ENCODE measurements at regions not wholly inside any gene's neighbourhood (a gene's known extent, or its start where the extent isn't known, plus 50 kb on each side); places are given as distances from the start of the nearest gene placed in this dataset.

DNA sequence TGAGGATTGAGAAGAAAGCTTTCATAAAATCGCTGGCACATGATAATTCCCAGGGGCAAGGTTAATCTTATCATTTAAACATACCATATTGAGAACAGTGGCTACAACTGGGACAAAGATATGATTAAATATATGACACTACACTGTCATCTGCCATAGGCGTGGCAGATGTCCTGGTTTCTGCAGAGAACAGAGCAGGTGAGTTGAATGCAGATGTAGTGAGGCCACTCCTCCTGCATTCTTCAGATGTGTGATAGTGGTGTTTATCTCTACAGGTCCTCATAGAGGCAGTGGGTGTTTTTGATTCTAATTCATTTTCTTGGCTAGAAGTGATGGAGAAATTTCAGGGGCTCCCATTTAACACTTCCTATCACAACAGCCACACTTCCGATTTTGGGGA, 237.0 kb upstream of the CDH9 start:
- no peak for DNase-seq

DNA sequence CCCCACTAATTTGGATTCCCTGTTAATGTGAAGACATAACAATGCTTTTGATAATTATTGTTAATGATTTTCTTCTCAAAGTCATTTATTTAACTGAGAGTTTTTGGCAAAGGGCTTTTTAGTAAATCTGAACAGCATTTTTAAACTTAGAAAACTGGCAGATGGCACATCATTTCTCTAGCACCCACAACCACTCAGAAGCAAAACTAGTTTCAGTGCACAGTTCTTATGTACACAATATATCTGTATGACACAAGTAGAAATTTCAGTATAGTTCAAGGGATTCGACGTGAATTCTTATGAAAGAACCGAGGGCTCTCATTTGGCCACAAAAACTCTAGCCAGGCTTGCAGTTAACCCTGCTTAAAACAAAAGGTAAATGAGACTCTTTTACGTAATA, 231.4 kb upstream of the CDH9 start:
- no peak for DNase-seq

DNA sequence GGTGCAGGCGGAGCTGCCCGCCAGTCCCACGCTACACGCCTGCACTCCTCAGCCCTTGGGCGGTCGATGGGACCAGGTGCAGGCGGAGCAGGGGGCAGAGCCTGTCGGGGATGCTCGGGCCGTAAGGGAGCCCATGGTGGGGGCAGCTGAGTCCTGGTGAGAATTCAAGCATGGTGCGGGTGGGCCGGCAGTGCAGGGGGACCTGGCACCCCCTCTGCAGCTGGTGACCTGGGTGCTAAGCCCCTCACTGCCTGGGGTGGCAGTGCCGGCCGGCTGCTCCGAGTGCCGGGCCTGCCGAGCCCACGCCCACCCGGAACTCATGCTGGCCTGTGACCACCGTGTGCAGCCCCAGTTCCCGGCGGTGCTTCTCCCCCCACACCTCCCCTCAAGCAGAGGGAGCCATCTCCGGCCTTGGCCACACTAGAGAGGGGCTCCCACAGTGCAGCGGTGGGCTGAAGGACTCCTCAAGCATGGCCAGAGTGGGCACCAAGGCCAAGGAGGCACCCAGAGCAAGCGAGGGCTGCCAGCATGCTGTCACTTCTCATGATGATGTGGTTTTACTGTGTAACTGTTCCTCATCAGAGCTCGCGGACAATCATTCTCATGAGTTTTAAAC, 228.9 kb upstream of the CDH9 start:
- no peak for DNase-seq

DNA sequence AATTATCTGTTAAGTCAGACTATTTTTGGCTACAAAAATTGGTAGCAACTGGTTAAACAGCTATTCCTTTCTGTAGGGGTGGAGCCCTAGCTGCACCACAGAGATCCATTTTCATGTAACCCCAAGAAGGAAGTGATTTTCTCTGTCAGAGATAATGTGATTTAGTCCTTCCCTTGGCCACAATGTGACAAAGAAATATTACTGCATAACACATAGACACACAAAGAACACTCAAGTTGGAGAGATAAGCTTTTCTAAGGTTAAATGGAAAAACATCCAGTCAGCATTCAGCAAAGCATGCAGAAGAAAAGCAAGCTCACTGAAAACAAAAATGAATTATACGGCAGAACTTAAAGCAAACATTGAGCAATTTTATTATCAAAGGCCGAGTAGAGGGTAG, 227.8 kb upstream of the CDH9 start:
- DNase-seq = no peak

DNA sequence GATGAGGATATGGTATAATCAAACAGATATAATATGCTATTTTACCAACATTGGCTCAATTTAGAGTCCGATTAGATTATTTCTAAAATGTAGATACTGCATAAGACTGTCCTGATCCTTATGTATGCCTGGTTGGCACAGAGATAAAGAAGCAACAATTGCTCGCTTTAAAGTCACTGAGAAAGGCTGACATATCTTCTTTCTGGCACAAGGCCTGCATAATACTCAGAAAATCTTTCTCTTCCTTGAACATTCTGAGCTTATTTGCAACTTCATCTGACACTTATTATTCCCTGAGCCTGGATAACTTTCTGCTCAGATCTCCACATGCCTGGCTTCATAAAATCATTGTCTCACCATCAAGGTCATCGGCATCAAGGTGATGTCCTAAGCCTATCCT, 219.3 kb upstream of the CDH9 start:
- DNase-seq = no peak

DNA sequence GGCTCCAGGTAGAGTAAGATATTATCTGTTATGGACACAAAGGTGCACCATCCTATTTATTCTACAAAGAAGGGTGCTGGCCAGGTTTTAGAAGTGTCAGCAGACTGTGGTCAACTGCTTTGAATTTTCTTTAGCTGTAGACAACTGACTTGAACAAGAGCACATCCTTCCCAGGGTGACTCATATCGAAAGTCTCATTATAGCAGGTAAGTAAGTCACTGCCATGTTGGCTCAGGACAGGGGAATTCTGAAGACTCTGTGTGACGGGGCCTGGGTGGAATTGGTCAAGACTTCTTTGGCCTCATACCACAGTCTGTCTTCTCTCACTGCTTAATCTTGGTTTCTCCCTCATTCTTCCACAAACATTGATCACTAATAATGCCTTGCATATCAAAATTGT, 214.5 kb upstream of the CDH9 start:
- no peak for DNase-seq

DNA sequence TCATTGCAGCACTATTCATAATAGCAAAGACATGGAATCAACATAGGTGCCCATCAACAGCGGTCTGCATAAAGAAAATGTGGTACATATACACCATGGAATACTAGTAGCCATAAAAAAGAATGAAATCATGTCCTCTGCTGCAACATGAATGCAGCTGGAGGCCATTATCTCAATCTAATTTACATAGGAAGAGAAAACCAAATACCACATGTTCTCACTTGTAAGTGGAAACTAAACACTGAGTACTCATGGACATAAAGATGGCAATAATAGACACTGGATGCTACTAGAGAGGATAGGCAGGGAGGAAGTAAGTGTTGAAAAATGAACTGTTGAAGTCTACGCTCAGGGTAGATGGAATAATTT, 203.9 kb upstream of the CDH9 start:
- DNase-seq = no peak

DNA sequence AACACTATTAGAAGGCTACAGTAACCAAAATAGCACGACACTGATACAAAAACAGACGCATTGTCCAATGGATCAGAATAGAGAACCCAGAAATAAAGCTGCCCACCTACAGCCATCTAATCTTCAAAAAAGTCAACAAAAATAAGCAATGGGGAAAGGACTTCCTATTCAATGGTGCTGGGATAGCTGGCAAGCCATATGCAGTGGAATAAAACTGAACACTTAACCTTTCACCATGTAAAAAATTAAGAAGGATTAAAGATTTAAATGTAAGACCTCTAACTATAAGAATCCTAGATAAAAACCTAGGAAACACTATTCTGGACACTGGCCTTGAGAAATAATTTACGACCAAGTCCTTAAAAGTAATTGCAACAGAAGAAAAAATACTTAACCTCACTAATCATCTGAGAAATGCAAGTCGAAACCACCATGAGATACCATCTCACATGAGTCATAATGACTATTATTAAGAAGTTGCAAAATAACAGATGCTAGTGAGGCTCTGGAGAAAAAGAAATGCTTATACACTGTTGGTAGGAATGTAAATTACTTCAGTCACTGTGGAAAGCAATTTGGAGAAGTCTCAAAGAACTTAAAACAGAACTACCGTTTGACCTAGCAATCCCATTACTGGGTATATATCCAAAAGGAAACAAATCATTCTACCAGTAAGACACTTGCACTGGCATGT, 203.3 kb upstream of the CDH9 start:
- no peak for DNase-seq

DNA sequence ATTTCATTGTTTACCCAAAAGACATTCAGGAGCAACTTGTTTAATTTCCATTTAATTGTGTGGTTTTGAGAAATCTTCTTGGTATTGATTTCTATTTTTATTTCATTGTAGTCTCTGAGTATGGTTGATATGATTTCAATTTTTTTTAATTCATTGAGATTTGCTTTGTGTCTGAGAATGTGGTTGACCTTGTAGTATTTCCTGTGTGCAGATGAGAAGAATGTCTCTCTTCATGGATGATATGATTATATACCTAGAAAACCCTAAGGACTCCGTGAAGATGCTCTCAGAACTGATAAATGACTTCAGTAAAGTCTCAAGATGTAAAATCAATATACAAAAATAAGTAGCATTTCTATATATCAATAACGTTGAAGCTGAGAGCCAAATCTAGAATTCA, 202.4 kb upstream of the CDH9 start:
- DNase-seq = no peak

DNA sequence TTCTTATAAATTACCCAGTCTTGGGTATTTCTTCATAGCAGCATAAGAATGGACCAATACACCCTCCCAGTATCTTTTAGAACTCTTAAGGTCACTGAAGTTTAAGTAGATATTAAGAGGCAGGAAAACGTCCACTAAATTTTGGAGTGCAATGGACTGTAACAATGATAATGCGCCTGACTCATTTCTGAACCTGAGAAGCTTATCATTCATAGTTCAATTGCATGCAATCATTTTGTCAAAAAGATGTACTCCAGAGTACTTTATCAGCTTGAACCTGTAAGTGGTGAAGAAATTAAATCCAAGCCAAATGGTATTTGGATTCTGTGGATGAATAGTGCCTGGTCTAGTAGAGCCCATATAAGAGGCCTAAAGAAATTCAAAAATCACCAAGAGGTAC, 196.5 kb upstream of the CDH9 start:
- no peak for DNase-seq

DNA sequence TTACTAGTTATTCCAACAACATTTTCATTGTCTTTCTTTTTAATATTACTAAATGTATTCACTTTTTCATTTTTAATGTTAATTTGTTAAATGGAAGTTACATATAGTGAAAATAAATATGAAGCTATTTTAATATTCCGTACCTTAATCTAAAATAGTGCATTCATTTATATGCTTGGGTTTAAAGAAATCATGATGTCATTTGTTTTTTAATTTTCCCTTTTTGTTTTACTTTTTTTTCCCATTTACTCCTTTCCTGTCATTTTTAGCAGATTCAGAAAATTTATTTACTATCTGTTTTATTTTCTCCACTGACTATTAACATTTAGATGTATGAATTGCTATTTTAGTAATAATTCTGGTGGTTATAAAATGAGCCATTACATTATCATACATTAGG, 183.0 kb upstream of the CDH9 start:
- DNase-seq = no peak

DNA sequence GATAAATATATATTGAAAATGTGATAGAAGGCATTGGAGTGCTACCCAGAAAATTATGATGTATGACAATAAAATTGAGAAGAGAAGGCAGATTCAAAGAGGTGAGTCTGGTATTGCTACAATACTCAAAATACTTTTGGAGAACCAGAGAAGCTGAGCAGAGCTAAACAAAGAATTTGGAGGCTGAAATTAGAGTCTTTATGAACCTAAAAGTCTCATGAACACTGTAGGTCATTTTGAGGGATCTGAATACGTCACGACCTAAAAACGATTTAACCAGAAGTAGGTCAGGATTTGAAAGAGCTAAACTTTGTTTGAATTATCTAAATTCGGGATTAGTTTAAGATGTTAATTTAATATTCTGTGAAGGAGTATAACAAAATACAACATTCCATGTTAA, 182.4 kb upstream of the CDH9 start:
- DNase-seq = no peak

DNA sequence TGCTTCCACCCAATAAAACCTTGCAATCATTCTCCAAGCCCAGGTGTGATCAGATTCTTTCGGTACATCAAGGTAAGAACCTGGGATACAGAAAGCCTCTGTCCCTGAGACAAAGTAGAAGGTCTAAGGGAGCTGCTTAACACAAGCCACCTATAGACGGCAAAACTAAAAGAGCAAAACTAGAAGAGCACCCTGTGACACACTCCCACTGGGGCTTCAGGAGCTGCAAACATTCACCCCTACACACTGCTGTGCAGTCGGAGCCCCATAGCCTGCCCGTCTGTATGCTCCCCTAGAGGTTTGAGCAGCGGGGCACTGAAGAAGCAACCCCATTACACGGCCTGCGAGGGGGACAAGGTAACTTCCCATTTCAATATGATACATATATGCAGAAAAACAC, 179.6 kb upstream of the CDH9 start:
- no peak for DNase-seq

DNA sequence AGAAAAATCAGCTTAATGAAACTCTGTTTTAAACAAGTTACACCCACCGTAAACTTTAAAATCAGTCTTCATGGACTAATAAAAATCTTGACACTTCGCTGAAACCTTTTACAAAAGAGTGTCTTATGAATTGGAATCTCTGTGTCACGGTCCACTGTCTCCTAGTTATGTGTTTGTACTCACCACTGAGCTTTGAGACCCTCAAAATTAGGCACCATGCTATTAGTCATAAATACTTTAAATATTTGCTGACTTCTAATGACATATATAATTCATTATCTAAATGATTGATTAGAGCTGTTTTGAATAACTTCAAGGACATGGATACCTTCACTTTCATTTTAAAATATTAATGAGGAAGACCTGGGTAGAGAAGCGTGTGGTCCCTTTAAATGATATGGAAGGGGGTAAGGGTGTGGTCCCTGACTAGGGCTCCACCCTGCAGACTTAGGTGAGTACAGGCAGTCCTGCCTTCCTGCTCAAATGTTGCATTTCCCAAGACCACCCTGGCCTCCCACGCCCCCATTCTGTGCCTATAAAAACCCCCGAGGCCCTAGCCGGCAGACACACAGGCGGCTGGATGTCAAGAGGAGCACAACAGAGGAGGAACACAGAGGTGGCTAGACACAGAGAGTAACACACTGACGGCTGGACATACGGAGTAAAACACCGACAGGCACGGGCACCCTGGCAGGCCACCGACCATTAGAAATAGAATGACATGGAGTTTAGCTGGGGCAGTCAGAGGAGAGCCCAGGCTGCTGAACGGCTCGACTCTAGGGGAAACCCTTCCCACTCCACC, 179.0 kb upstream of the CDH9 start:
- no peak for DNase-seq

DNA sequence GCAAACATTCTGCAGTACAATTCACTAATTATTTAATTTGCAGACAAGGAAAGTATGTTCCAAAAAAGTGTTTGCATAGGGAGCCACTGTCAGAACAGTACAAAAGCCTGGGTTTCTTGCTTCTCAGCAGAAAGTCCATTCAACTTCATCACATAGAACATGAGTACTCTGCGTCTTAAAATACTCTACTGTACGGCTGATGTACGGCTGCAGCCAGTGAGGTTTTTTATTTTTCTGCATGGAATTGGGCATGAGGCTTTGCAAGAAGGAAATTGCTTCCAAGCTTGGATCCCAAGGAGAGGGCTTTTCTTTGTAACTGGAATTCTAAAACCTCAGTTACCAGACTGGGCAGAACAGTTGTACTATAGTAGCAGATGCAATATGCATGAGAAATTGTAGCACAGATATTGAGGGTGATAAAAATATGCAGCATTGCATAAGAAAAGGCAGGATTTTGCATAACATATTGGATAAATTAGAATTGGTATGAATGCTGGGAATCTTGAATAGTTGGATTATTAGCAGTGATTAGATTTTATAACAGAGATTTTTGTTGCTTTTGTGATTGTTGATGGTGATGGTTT, 178.1 kb upstream of the CDH9 start:
- DNase-seq = no peak

DNA sequence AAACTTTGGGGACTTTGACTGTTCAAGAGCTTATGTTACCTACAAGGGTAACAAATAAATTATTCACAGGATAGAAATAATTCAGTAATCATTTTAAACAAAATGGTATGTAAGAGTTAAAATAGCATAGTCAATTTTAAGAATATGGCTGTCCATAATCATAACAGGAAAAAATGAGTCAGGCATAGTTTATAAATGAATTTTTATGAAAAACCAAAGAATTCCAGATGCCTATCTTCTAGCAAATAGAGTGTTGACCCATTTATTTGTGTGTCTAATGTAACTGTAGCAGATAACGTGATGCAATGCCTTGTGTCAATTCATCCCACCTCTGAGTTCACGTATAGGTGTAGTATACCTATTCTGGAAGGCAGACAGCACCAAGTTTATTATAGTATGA, 169.7 kb upstream of the CDH9 start:
- DNase-seq = no peak

DNA sequence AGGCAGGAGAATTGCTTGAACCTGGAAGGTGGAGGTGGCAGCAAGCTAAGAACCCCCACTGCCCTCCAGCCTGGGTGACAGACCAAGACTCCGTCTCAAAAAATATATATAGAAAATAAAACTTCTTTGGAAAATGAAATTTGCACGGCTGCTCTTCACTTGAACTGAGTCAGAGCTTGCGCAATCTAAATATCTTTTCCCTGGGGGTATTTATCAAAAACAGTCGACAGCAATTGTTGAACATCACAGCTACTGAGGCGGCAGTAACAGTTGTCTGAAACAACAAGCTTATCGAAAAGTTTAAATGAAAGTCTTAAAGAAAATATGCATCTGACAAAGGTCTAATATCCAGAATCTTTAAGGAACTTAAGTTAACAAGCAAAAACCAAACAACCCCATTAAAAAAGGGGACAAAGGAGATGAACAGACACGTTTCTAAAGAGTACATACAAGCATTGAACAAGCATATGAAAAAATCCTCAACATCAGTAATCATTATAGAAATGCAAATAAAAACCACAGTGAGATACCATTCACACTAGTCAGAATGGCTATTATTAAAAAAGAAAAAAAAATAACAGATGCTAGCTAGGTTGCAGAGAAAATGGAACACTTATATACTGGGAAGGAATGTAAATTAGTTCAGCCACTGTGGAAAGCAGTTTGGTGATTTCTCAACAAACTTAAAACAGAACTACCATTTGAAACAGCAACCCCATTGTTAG, 153.6 kb upstream of the CDH9 start:
- DNase-seq = no peak

DNA sequence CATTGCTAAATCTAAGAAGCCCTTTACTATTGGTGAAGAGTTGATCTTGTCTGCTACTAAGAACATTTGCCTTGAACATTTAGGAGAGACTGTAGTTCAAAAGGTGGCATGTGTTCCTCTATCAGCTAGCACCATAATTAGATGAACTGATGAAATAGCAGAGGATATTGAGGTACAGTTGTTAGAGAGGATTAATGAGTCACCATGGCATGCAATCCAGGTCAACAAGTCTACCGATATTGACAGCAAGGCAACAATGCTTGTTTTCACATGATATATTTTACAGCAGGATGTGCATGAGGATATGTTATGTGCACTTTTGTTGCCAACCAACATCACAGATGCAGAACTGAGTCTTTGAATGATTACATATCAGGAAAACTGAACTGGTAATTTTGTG, 134.3 kb upstream of the CDH9 start:
- DNase-seq = no peak

DNA sequence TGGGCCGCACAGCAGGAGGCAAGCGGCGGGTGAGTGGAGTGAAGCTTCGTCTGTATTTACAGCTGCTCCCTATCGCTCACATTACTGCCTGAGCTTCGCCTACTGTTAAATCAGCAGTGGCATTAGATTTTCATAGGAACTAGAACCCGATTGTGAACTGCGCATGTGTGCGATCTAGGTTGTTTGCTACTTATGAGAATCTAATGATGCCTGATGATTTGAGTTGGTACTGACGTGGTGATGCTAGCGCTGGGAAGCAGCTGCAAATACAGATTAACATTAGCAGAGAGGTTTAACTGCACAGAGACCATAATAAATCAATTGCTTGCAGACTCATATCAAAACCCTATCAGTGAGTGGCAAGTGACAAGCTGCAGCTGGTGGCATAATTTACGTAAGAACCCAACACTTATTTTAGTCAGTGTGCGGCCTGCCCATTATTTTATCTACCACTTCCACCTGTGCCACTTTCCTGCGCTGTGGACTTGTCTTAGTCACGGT, 133.4 kb upstream of the CDH9 start:
- no peak for DNase-seq

DNA sequence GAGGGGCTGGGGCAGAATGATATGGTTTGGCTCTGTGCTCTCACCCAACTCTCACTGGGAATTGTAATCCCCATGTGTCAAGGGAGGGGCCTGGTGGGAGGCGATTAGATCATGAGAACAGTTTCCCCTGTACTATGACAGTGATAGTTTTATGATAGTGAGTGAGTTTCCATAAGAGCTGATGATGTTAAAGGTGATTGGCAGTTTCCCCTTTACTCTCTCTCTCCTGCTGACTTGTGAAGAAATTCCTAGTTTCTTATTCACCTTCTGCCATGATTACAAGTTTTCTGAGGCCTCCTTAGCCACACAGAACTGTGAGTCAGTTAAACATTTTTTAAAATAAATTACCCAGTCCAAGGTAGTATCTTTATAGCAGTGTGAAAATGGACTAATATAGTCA, 120.4 kb upstream of the CDH9 start:
- DNase-seq = no peak

DNA sequence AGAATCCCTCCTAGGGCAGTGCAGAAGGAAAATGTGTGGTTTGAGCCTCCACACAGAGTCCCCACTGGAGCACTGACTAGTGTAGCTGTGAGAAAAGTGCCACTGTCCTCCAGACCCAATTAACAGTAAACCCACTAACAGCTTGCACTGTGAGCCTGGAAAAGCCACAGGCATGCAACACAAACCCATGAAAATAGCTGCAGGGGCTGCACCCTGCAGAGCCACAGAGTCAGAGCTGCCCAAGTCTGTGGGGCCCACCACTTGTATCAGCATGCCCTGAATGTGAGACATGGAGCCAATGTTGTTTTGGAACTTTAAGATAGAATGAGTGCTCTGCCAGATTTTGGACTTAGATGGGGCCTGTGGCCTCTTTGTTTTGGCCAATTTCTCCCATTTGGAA, 119.8 kb upstream of the CDH9 start:
- no peak for DNase-seq

DNA sequence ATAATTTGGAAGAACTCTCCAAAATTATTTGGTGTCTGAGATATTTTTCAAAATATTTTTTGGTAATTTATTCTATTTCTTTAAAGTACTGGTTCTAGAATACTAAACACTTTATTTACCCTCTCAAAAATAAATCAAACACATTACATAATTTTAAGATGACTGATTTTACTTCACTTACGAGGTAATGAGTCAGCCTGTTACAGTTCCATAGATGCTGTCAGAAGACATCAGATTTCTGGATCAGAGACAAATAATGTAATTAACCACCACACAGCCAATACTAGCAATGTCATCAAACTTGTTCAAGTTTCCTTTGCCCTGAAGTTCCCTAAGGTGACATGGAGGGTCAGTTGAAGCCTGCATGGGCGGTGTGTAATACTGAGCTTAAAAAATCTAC, 106.1 kb upstream of the CDH9 start:
- DNase-seq = no peak

DNA sequence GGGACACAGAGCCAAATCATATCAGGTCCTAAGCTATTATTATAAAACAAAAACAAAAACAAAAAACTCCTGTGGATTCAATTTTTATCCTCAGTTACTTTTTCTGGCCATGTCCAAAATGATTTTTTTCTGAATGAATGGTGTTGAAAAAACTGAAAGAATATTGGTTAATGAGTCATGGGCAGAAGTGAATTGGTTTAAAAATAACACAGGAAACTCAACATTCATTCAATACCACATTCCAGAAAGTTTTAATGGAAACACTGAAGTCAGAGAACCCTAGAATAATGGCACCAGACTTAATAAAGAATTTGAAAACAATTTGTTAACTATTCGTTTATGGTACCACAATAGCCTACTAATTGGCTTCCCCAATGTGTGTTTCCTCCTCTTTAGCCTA, 102.4 kb upstream of the CDH9 start:
- DNase-seq = no peak

Data from CD4-positive, alpha-beta T cell treated with Interleukin-17A for 1 hour (primary cell).